ENCODE measurements at regions not wholly inside any gene's neighbourhood (a gene's known extent, or its start where the extent isn't known, plus 50 kb on each side); places are given as distances from the start of the nearest gene placed in this dataset.
"Not testable (repeated sequence)": the region's sequence is repeated elsewhere in the genome, so short reads cannot be mapped to it uniquely, and the experiment has no call there.

DNA sequence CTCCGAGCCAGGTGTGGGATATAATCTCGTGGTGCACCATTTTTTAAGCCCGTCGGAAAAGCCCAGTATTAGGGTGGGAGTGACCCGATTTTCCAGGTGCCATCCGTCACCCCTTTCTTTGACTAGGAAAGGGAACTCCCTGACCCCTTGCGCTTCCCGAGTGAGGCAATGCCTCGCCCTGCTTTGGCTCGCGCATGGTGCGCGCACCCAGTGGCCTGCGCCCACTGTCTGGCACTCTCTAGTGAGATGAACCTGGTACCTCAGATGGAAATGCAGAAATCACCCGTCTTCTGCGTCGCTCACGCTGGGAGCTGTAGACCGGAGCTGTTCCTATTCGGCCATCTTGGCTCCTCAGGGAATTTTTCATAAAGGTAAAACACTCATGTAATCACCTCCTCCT, 63.9 kb downstream of the RWDD3 start:
- DNase-seq: not testable (repeated sequence)

GRCh38 chr1:95301091-95301490, 67.1 kb downstream of the RWDD3 start:
- DNase-seq: no peak

GRCh38 chr1:95301614-95302013, 67.6 kb downstream of the RWDD3 start:
- no peak for DNase-seq

DNA sequence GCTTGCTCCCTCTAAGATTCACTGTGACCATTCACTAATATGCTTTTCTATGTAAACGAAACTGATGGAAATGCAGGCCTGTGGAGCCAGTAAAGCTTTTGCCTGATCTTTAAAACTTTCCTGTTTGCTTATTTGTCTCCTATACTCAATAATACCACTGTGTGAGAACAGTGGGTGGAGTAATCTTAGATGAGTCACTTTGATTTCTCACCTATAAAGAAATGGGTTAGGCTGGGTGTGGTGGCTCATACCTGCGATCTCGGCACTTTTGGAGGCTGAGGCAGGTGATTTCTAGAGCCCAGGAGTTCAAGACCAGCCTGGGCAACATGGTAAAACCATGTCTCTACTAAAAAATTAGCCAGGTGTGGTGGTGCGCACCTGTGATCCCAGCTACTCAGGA, 70.8 kb downstream of the RWDD3 start:
- no peak for DNase-seq

- no peak for DNase-seq
Observed at GRCh38 chr1:95308276-95309030, 74.4 kb downstream of the RWDD3 start.

DNA sequence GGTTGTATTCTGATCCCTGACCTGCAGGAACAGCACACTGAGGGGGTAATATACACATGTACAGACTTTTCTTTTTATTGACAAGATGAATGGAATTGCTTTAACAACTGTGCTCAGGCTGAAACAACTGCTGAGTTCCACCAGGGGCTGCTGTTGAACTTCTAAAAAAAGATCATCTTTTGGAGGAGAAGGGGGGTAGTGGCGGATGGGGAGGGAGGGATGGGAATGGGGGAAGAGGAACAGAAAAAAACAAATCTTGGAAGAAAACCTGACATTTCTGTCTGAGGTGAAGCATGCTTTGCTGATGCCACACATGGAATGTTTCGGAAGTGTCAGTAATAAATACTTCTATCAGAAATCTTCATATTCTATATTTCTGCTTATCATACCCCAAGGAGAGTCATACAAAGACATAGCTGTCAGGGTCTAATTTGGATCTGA, 75.0 kb downstream of the RWDD3 start:
- DNase-seq: no peak

DNA sequence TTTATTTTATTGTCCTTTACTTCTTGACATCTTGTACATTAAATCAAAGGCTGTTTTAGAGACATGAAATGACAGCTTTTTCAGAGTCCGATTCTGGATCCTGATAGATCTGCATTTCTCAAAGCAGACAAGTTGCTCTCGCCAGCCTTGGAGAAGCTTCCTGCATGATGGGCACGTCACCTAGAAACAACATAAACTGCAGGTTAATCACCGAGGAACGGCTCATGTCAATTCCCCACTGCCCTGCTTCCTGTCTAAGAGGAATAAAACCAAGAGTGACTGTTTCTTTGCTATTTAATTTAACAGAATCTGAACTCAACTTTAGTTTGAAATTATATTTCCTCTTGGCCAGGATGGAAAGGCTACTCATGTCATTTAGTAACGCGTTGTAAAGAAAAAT, 77.0 kb downstream of the RWDD3 start:
- no peak for DNase-seq

DNA sequence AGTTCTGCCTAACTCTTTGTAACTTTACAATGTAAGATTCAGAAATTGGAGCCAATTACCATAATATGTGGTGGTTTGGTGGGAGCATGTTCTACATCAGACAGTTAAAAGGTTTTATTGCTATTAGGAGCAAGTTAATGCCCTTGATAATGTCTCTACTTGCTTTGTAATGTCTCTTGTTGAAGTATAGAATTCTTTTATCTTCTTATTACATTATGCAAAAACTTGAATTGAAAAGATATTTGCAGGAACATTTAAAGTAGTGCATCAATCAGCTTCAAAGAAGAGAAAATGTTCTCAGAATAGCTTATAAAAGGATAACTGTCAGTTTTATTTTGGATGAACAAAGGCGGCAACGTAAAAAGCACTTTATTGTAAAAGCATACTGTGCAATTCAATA, 77.8 kb downstream of the RWDD3 start:
- DNase-seq: no peak

- DNase-seq: no peak
Observed at GRCh38 chr1:95312181-95312580, 78.2 kb downstream of the RWDD3 start.

DNA sequence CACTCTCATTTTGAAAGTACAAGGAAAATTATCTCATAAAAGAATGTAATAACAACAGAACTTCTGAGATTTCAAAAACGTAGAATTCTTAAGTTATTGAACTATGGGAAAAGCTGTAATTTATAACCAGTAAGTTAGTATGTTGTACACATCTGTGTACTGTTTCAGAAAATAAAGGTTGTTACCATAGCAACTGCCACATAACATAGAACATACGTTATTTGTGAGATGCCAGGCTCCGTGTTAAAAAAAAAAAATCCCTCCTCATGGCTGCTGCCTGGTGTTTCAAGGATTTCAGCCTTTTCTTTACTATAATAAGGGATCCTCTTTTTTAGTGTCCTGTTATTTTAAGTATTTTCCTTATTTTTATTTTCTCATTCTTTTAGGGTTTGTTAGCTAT, 79.5 kb downstream of the RWDD3 start:
- no peak for DNase-seq

DNA sequence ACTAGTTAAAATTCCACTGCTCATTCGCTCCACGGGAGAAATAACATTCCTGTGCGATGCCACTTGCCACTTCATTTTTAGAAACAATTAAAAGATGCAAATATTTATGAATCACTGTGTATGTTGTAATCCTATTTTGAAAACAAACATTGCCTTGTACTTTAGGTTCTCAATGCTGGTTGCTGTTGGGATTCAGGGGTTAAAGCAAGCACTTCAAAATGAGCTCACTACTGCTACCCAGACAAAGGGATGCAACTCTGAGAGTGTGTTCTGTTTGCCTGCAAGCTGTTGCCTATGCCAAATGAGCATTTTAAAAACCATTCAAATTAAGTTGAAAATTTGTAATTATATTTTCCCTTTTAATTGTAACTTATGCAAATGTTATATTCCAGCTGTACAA, 87.5 kb downstream of the RWDD3 start:
- no peak for DNase-seq

GRCh38 chr1:95323123-95323522, 89.1 kb downstream of the RWDD3 start:
- no peak for DNase-seq

DNA sequence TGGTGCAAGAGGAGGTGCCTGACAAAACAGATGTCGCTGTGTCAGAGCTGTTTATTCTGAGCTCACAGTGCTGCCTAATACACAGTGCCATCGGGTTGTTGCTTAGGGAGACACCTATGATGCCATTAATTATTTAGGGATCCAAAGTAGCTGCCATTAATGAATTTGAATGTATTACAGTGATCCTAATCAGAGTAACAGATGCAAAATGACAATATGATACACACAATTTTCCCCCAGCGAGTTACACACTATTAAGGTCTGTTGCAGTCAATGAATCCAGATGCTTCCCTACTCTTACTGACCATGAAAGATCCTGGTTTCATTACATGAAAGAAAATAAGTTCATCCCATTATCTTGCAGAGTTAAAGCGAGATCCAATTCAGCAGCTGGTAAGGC, 91.3 kb downstream of the RWDD3 start:
- no peak for DNase-seq

GRCh38 chr1:95326023-95326422, 92.0 kb downstream of the RWDD3 start:
- DNase-seq: no peak

DNA sequence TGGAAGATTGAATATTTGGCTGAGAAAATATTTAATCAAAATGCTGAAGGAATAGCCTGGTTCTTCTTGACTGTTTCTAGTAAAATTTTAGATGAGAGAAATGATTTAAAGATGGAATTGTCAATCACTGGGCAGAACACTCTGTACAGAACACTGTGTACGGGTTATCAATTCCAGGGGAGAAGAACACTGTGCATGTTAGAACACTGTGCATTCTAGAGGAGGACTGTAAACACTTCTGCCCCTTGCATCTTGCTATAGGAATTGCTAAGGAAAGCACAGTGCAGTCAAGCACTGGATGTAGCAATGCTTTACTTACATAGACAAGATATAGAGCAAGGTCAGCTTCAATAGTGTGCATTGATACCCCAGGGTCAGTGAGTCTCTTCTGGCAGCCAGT, 98.7 kb downstream of the RWDD3 start:
- no peak for DNase-seq

- DNase-seq: no peak
Observed at GRCh38 chr1:95339377-95339776, 105.4 kb downstream of the RWDD3 start.

- no peak for DNase-seq
Observed at GRCh38 chr1:95340061-95340460, 106.1 kb downstream of the RWDD3 start.

DNA sequence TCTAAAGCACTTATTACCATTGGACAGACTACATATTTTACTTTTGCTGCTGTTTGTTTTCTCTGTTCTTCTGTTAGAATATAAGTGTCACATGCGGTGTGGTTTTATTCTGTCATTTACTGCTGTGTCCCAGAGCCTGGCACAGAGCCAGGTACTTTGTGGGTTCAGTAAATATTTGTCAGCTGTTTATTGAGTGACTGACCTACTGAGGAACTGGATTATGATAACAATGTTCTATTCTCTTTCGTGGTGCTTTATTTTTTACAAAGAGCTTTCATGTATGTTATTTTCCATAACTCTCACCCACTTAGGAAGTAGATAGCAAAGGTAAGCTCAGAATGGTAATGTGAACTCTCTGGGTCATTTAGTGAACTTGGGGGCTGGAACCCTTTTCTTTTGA, 118.8 kb downstream of the RWDD3 start:
- peak; percentile 44 for DNase-seq

- peak; percentile 80 for DNase-seq
Observed at GRCh38 chr1:95353194-95353593, 119.2 kb downstream of the RWDD3 start.

DNA sequence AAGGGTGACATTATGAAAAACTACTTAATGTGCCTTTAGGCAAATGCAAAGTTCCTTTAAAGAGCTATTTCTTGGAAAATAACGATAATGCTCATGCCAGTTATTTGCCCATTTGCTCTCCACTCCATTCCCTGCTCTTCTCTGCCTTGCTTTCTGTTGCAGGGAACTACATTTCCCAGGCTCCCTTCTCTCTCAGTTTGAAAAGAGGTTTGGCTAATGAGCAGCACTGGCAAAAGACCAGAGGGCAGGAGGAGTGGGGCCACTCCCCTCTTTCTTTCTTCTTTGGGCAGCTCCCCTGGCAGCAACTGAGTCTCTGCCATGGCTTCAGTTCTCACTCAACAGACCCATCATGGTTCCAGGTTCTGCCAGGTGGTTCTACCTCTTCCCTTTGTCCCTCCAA, 130.5 kb downstream of the RWDD3 start:
- no peak for DNase-seq

DNA sequence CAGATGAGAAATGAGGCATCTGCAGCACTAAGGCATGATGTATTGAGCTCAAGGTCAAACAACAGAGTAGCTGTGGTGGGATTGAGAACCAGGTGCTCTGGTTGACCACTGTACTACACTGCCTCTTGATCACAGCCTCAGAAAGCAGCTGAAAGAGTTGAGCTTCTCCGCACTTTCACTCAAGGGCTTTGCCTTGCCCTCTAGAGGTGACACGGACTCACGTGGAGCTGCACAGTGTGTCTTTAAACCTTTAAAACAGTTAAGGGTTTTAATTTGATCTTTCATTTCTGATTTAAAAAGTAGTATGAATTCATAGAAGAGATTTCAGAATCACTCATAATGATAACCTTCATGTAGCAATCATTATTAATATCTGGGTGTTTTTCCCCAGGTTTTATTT, 132.5 kb downstream of the RWDD3 start:
- DNase-seq: no peak

DNA sequence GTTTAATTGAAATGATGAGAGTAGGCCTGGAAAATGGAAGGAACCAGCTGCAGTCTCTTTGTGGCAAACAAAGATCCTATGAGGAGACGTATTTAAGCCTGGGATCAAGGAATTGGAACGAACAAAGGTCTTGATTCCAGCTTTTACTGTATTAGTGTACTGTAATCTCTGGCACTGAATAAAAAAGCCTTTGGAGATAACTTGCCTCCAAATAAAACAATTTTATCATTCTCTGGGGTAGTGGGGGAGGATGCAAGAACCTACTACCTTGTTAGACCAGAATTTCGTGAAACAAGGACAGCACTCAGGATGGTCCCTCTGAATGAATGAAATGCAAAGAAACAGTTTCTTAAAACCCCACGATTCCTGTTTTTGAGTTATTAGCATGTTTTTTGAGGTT, 134.2 kb downstream of the RWDD3 start:
- DNase-seq: no peak

GRCh38 chr1:95369985-95370690, 136.1 kb downstream of the RWDD3 start:
- DNase-seq: no peak

GRCh38 chr1:95370691-95371562, 136.9 kb downstream of the RWDD3 start:
- DNase-seq: no peak

Data from NCI-H1436 treated with DMSO at 0.1 percent for 48 hours (cell line).